ENCODE measurements at regions not wholly inside any gene's neighbourhood (a gene's known extent, or its start where the extent isn't known, plus 50 kb on each side); places are given as distances from the start of the nearest gene placed in this dataset.
"Not testable (repeated sequence)": the region's sequence is repeated elsewhere in the genome, so short reads cannot be mapped to it uniquely, and the experiment has no call there.

DNA sequence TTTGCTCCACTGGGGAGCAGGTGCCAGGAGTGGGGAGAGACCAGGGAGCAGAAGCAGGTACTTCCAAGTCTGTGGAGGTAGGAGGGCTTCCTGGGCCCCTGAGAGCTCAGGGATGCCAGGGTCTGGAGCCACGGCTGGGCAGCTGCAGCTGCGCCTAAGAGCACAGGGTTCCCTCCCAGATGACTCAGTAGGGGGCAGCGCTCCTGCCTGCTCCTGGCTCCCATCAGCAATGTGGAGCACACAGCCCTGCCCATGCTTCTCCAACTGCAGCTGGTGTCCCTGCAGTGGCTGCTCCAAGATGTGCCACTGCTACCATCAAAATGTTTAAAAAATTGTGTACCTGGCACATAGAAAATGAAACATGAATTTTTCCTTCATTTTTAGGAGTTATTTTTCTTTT lies 1028.2 kb downstream of the PCDH7 start:
- WGBS: 90% methylated on average over 2 of the region's 3 CpGs
- Histone ChIP-seq H3K36me3 (no peaks in the 10 kb centered on the region), H3K27ac (replicated peaks in 1 of 4) (no peak overlapping the region), H3K4me1 (no peaks in the 10 kb centered on the region), H3K4me3 (no peak overlapping the region), H3K9me3 (peaks cover 0 to 5% (median 0%) of the 10 kb centered on the region in 4 donors), H3K27me3 (no peaks in the 10 kb centered on the region)
- intact Hi-C loops (cut with DNase I): no loop called here
- TF ChIP-seq POLR2A (IDR thresholded peaks at IDR 0.05; ENCODE audit: low read depth) (no peak), CTCF (IDR thresholded peaks at IDR 0.05) (no peak), POLR2AphosphoS5 (IDR thresholded peaks at IDR 0.05) (no peak)
- no peak for DNase-seq (ENCODE audit: extremely low spot score)

DNA sequence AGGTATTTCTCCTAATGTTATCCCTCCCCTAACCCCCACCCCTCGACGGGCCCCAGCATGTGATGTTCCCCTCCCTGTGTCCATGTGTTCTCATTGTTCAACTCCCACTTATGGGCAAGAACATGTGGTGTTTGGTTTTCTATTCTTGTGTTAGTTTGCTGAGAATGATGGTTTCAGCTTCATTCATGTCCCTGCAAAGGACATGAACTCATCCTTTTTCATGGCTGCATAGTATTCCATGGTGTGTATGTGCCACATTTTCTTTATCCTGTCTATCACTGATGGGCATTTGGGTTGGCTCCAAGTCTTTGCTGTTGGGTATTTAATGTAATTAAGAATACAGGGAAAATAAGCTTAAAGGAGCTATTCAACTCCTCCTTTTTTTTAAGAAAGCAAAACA lies 1030.4 kb downstream of the PCDH7 start:
- not testable (repeated sequence) for H3K9me3 ChIP-seq, H3K4me1 ChIP-seq

GRCh38 chr4:31755751-31756150 lies 1035.6 kb downstream of the PCDH7 start:
- DNase-seq (ENCODE audit: extremely low spot score): no peak
- no peak overlapping the region for H3K4me3 ChIP-seq
- intact Hi-C loops (cut with DNase I): no loop called here
- H3K36me3 ChIP-seq: no peaks in the 10 kb centered on the region
- no peak for TF ChIP-seq POLR2AphosphoS5 (IDR thresholded peaks at IDR 0.05)
- no peak for TF ChIP-seq POLR2A (IDR thresholded peaks at IDR 0.05; ENCODE audit: low read depth)
- no peak for TF ChIP-seq CTCF (IDR thresholded peaks at IDR 0.05)
- no peak for TF ChIP-seq EP300 (IDR thresholded peaks at IDR 0.05)
- H3K9me3 ChIP-seq: peaks cover 0 to 2% (median 0%) of the 10 kb centered on the region in 4 donors
- 69% methylated on average over 4 of the region's 4 CpGs for WGBS
- H3K27ac ChIP-seq (replicated peaks in 1 of 4): no peak overlapping the region
- no peaks in the 10 kb centered on the region for H3K4me1 ChIP-seq
- no peaks in the 10 kb centered on the region for H3K27me3 ChIP-seq

More for the DNA sequence above, 1030.4 kb downstream of the PCDH7 start:
- WGBS: 100% methylated on average over 2 of the region's 2 CpGs
- H3K36me3 ChIP-seq; DNase-seq (ENCODE audit: extremely low spot score); H3K27me3 ChIP-seq; intact Hi-C loops (cut with DNase I); H3K4me3 ChIP-seq; H3K27ac ChIP-seq (replicated peaks in 1 of 4): not testable (repeated sequence)

DNA sequence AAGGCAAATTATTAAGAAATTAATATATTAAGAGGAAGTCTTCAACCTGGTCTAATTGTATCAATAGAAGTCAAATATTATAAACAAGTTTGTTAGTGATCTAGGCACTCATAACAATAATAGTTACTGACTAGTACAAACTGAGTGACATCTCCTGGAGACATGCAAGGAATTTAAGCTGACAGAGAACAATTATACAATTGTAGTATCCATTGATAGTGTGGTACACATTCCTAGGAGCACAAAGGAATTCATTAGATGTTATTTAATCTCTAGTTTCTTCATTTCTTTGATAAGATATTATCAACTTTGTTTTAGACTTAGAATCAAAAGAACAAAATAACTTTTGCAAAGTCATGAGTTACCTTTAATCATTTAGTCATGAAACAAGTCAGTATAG lies 1048.6 kb downstream of the PCDH7 start:
- TF ChIP-seq POLR2A (IDR thresholded peaks at IDR 0.05; ENCODE audit: low read depth) (no peak), POLR2AphosphoS5 (IDR thresholded peaks at IDR 0.05) (no peak), CTCF (IDR thresholded peaks at IDR 0.05) (no peak), EP300 (IDR thresholded peaks at IDR 0.05) (no peak)
- no peak for DNase-seq (ENCODE audit: extremely low spot score)
- H3K4me1 ChIP-seq: no peaks in the 10 kb centered on the region

GRCh38 chr4:31783311-31783710 lies 1063.1 kb downstream of the PCDH7 start:
- WGBS: 84% methylated on average over 2 of the region's 2 CpGs
- H3K9me3 ChIP-seq: no peaks in the 10 kb centered on the region
- intact Hi-C loops (cut with DNase I): no loop called here
- no peaks in the 10 kb centered on the region for H3K27me3 ChIP-seq
- no peak for DNase-seq (ENCODE audit: extremely low spot score)
- H3K4me3 ChIP-seq: no peak overlapping the region
- H3K27ac ChIP-seq (replicated peaks in 1 of 4): no peak overlapping the region
- H3K4me1 ChIP-seq: no peaks in the 10 kb centered on the region
- no peak for TF ChIP-seq POLR2AphosphoS5 (IDR thresholded peaks at IDR 0.05)
- H3K36me3 ChIP-seq: no peaks in the 10 kb centered on the region

More for the DNA sequence above, 1048.6 kb downstream of the PCDH7 start:
- no peaks in the 10 kb centered on the region for H3K36me3 ChIP-seq
- no peak overlapping the region for H3K27ac ChIP-seq (replicated peaks in 1 of 4)
- no peaks in the 10 kb centered on the region for H3K27me3 ChIP-seq
- H3K9me3 ChIP-seq: no peaks in the 10 kb centered on the region
- no peak overlapping the region for H3K4me3 ChIP-seq
- intact Hi-C loops (cut with DNase I): no loop called here

DNA sequence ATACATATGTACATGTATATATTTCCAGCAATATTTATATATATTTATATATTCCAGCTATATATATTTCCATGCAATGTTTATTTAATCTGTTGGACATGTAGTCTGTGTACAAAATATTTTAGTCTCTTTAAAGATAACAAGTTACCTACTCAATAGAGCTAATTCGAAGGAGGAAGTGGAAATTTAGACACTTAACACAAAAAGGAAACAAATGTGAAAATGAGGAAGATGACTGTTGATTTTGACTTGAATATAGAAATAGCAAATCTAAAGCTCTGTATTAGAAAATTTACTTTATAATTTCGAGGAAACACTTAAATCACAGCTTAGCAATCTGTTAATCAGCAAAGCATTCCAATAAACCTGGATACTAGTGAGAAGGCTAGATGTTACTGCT lies 1064.4 kb downstream of the PCDH7 start:
- no peak for TF ChIP-seq CTCF (IDR thresholded peaks at IDR 0.05)
- TF ChIP-seq EP300 (IDR thresholded peaks at IDR 0.05): no peak
- no peak for TF ChIP-seq POLR2AphosphoS5 (IDR thresholded peaks at IDR 0.05)
- no peak for DNase-seq (ENCODE audit: extremely low spot score)
- no peaks in the 10 kb centered on the region for H3K9me3 ChIP-seq
- 58% methylated on average over 2 of the region's 2 CpGs for WGBS
- H3K27me3 ChIP-seq: no peaks in the 10 kb centered on the region
- no peaks in the 10 kb centered on the region for H3K36me3 ChIP-seq
- H3K4me1 ChIP-seq: no peaks in the 10 kb centered on the region
- intact Hi-C loops (cut with DNase I): no loop called here
- H3K4me3 ChIP-seq: no peak overlapping the region
- no peak overlapping the region for H3K27ac ChIP-seq (replicated peaks in 1 of 4)
